ENCODE measurements at regions not wholly inside any gene's neighbourhood (a gene's known extent, or its start where the extent isn't known, plus 50 kb on each side); places are given as distances from the start of the nearest gene placed in this dataset.
"Not testable (repeated sequence)": the region's sequence is repeated elsewhere in the genome, so short reads cannot be mapped to it uniquely, and the experiment has no call there.

DNA sequence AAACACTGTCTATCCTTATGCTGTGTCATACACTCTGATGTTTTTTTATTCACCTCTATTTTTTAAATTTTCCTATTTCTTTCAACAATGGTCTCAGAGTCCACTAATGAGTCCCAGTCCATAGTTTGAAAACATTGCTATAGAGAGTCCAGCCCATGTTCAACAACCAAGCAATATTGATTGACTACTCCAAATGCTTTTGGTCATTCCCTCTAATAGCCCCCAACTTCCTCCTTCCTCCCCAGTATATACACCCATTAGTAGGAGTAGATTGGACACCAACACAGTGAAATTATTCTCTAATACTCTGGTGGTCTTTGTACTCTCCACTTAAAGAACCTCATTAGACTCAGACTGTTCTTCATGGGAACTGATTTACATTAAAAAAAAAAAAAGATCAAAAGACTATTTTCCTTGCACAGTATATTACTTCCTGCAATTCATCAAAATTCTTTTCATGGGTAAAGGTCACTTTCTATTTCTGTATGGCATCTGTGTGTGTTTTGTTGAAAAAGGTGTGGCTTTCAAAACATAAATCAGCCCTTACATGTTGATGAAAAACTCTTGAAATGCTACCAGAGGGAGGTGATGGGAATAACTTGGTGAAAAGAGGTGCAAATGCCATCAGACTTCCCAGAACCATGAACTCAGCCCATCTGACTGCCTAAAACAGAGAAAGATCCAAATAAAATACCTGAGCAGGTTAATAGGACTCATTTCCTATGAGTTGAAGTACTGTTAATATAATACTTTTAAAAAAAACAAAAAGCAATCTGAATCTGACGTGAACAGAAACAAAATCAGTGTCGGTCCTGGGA, 250.3 kb upstream of the KLF3 start:
- Mint-ChIP-seq H3K4me3 (no peak overlapping the region), H3K27me3 (ENCODE audit: low read depth, poor library complexity) (peaks cover 9% of the 10 kb centered on the region), H3K36me3 (ENCODE audit: low read depth) (peaks cover 4% of the 10 kb centered on the region), H3K9me3 (peaks cover 7% of the 10 kb centered on the region), H3K27ac (no peak overlapping the region), H3K4me1 (peaks cover 57% of the 10 kb centered on the region)
- TF ChIP-seq, protein P1, sequence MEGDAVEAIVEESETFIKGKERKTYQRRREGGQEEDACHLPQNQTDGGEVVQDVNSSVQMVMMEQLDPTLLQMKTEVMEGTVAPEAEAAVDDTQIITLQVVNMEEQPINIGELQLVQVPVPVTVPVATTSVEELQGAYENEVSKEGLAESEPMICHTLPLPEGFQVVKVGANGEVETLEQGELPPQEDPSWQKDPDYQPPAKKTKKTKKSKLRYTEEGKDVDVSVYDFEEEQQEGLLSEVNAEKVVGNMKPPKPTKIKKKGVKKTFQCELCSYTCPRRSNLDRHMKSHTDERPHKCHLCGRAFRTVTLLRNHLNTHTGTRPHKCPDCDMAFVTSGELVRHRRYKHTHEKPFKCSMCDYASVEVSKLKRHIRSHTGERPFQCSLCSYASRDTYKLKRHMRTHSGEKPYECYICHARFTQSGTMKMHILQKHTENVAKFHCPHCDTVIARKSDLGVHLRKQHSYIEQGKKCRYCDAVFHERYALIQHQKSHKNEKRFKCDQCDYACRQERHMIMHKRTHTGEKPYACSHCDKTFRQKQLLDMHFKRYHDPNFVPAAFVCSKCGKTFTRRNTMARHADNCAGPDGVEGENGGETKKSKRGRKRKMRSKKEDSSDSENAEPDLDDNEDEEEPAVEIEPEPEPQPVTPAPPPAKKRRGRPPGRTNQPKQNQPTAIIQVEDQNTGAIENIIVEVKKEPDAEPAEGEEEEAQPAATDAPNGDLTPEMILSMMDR (IDR thresholded peaks at IDR 0.05) = no peak
- no peak for DNase-seq

DNA sequence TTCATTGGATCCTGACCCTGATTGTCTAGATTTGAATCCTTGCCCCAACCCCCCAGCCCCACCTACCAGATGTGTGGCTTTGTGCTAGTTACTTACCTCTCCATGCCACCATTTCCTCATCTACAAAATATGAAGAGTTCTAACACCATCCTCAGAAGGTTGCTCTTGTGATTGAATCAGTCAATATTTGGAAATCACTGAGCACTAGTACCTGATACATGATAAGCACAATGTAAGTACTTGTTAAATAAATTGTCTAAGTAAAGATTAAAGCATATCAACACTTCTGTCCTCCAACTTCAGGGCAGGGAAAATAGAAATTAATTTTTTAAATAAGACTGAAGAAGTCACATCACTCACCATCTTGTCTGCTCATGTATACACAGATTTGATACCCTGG, 249.6 kb upstream of the KLF3 start:
- Mint-ChIP-seq H3K27ac (no peak overlapping the region), H3K4me3 (no peak overlapping the region), H3K36me3 (ENCODE audit: low read depth) (peaks cover 4% of the 10 kb centered on the region), H3K9me3 (peaks cover 12% of the 10 kb centered on the region), H3K4me1 (peaks cover 50% of the 10 kb centered on the region), H3K27me3 (ENCODE audit: low read depth, poor library complexity) (peaks cover 9% of the 10 kb centered on the region)
- TF ChIP-seq, protein P1 (IDR thresholded peaks at IDR 0.05) = no peak
- no peak for DNase-seq

GRCh38 chr4:38415682-38416081, 248.3 kb upstream of the KLF3 start:
- Mint-ChIP-seq H3K4me1 (peaks cover 39% of the 10 kb centered on the region), H3K36me3 (ENCODE audit: low read depth) (peaks cover 11% of the 10 kb centered on the region), H3K9me3 (peaks cover 25% of the 10 kb centered on the region), H3K4me3 (no peak overlapping the region), H3K27ac (peak overlapping the region; percentile 91), H3K27me3 (ENCODE audit: low read depth, poor library complexity) (peaks cover 5% of the 10 kb centered on the region)
- peak; percentile 16 for DNase-seq
- TF ChIP-seq, protein P1 (IDR thresholded peaks at IDR 0.05) = no peak

DNA sequence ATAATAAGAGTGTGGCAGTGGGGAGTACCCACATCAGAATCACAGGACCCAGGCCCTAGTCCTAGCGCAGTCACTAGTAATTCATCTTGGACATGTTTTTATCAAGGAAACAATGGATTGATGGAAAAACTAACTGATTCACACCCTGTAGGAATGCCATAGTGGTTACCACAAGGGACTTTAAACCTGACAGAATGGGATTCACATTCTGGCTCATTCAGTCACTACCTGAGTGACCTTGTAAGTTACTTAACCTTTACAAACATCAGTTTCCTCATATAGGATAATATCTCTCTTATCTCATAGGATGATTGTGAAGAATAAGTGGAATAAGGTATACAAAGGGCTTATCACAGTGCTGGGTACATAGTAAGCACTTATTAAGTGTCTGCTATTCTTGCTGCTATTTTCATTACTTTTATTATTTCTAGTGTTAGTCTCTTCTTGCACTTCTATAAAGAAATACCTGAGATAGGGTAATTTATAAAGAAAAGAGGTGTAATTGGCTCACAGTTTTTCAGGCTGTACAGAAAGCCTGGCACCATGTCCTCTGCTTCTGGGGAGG, 247.5 kb upstream of the KLF3 start:
- no peak overlapping the region for H3K4me3 Mint-ChIP-seq
- peaks cover 26% of the 10 kb centered on the region for H3K9me3 Mint-ChIP-seq
- H3K36me3 Mint-ChIP-seq (ENCODE audit: low read depth) = peaks cover 11% of the 10 kb centered on the region
- peaks cover 39% of the 10 kb centered on the region for H3K4me1 Mint-ChIP-seq
- DNase-seq = no peak
- H3K27me3 Mint-ChIP-seq (ENCODE audit: low read depth, poor library complexity) = peaks cover 5% of the 10 kb centered on the region
- H3K27ac Mint-ChIP-seq = no peak overlapping the region
- TF ChIP-seq, protein P1 (IDR thresholded peaks at IDR 0.05) = no peak

- Mint-ChIP-seq H3K9me3 (peaks cover 33% of the 10 kb centered on the region), H3K36me3 (ENCODE audit: low read depth) (peaks cover 16% of the 10 kb centered on the region), H3K4me1 (peaks cover 34% of the 10 kb centered on the region)
- not testable (repeated sequence) for H3K27ac Mint-ChIP-seq; H3K4me3 Mint-ChIP-seq; H3K27me3 Mint-ChIP-seq (ENCODE audit: low read depth, poor library complexity); DNase-seq
Measured at GRCh38 chr4:38420254-38420653, 243.7 kb upstream of the KLF3 start.

GRCh38 chr4:38422850-38423249, 241.1 kb upstream of the KLF3 start:
- no peak for DNase-seq
- Mint-ChIP-seq H3K9me3 (peaks cover 43% of the 10 kb centered on the region), H3K27ac (peak overlapping the region; percentile 99), H3K27me3 (ENCODE audit: low read depth, poor library complexity) (no peaks in the 10 kb centered on the region), H3K4me1 (peaks cover 29% of the 10 kb centered on the region), H3K36me3 (ENCODE audit: low read depth) (peaks cover 16% of the 10 kb centered on the region), H3K4me3 (no peak overlapping the region)
- TF ChIP-seq, protein P1 (IDR thresholded peaks at IDR 0.05) = no peak
